Astrocyte of the spinal cord (primary cell): ENCODE measurements at regions not wholly inside any gene's neighbourhood (a gene's known extent, or its start where the extent isn't known, plus 50 kb on each side); places are given as distances from the start of the nearest gene placed in this dataset.

Source experiments
- DNase-seq: peaks from one replicate; pipeline ENCODE4 v3.0.0; 2011; ENCODE audit warnings: low read depth, low spot score
- H3K4me3 ChIP-seq: 2 replicates; pipeline ENCODE4 v1.5.1; 2011; ENCODE audit warnings: low read depth, mild to moderate bottlenecking, low read length, moderate library complexity
- in situ Hi-C: cut with HindIII; loops from 2 replicates; pipeline ENCODE4 v1.10.0; 2017; ENCODE audit warnings: low sequenced_read_pairs
- TF ChIP-seq, protein P1 (sequence below): IDR thresholded peaks from 2 replicates; pipeline ENCODE4 v1.5.1; 2012; ENCODE audit warnings: low read depth, mild to moderate bottlenecking, low read length, inconsistent platforms

DNA sequence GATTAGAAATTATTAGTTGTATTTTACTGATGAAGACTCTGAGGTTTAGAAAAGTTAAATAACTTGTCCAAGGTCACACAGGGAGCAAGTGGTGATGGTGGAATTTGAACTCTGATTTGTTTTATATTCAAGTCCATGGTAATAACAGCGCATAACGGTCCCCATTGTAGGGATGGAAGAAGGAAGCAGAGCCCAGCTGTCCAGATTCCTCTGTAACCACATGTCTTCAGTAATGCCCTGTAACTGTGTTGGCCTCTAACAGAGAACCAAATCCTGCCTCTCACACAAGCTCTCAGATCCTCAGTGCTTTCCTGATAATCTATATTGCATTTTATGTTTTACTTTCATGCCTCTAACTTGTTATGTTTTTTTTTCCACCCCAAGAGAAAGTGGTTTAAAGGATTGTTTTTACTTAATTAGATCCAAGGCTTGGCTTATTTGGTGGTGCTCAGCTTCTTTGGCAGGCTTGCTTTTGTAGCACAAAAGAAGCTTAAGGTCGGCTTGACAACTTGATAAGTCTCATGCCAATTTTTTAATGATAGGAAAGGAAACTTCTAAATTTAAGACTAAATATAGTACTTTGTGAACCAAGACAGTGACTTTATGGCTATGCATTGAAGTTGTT lies 105.1 kb upstream of the SEL1L start:
- DNase-seq = no peak
- H3K4me3 ChIP-seq = no peak overlapping the region
- TF ChIP-seq, protein P1, sequence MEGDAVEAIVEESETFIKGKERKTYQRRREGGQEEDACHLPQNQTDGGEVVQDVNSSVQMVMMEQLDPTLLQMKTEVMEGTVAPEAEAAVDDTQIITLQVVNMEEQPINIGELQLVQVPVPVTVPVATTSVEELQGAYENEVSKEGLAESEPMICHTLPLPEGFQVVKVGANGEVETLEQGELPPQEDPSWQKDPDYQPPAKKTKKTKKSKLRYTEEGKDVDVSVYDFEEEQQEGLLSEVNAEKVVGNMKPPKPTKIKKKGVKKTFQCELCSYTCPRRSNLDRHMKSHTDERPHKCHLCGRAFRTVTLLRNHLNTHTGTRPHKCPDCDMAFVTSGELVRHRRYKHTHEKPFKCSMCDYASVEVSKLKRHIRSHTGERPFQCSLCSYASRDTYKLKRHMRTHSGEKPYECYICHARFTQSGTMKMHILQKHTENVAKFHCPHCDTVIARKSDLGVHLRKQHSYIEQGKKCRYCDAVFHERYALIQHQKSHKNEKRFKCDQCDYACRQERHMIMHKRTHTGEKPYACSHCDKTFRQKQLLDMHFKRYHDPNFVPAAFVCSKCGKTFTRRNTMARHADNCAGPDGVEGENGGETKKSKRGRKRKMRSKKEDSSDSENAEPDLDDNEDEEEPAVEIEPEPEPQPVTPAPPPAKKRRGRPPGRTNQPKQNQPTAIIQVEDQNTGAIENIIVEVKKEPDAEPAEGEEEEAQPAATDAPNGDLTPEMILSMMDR = no peak
- in situ Hi-C loops = no loop called here

DNA sequence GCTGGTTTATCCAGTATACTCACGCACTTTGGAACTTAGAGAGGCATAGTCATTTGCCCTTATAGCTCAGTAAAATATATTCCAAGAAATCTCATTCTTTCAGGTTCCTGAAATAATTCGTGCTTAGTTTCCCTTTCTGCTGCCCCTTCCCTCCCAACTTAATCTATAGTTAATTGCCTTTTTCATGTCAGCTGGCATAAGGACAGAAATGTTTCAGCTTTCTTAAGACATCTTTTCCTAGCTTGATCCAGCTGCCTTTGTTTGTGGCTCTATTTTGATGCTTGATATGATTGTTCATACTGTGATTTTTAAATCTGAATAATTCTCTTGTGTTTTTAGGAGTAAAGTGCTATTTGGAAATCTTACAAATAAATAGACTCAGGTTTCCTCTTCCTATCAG lies 120.0 kb upstream of the SEL1L start:
- DNase-seq = no peak
- TF ChIP-seq, protein P1 = no peak
- no peak overlapping the region for H3K4me3 ChIP-seq
- in situ Hi-C loops = no loop called here

DNA sequence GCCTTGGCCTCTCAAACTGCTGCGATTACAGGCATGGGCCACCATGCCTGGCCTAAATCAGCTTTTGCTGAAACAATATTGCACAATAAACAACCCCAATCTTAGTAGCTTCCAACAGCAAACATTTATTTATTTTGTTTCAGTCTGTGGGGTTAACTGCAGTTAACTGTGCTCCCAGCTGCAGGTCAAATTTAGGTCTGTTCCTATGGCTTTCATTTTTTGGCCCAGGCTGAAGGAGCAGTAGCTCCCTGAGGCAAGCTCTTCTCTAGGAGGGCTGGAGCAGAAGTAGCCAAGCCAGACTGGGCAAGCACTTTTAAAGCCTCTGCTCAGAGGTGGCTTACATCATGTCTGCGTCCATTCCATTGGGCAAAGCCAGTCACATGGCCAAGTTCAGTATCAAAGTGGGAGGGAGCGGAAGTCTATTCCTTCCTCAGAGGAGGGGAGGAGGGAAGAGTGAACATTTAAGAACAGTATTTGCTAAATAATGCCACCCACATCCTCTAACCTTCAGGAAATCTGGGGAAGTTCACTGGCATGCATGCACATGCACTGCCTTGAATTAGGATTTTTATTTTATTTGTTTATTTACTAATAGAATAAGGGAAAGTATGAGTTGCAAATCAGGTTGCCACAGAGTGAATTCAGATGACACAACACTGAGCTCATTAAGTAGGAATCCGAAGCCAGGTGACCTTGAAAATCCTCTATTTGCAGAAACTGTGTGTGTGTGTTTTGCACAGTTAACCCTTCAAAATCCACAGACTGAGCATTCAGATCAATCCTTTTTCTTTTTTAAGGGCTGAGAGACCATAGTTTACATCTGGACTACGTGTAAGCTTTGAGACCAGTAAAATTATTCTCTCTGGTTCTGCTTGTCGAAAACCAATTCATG lies 122.0 kb upstream of the SEL1L start:
- H3K4me3 ChIP-seq = no peak overlapping the region
- TF ChIP-seq, protein P1 = no peak
- in situ Hi-C loops = no loop called here
- no peak for DNase-seq

DNA sequence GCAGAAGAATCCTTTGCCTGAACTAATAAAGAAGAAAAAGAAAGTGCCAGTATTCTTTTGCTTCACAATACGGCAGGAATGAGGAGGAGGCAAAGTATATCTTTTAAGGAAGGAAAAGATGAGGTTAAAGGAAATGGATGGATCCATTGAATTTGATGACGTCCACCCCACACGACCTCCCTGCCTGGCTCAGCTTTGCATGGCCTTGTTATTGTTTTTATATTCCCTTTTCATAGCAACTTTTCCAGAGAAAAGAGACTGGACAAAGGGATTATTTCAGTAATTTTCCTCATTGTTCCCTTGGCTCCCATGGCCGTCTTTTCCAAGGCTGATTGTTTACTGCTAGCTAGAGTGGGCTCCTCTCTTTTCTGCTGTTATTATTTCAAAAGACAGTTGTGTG lies 123.2 kb upstream of the SEL1L start:
- no peak overlapping the region for H3K4me3 ChIP-seq
- no peak for DNase-seq
- TF ChIP-seq, protein P1 = no peak
- in situ Hi-C loops = no loop called here

DNA sequence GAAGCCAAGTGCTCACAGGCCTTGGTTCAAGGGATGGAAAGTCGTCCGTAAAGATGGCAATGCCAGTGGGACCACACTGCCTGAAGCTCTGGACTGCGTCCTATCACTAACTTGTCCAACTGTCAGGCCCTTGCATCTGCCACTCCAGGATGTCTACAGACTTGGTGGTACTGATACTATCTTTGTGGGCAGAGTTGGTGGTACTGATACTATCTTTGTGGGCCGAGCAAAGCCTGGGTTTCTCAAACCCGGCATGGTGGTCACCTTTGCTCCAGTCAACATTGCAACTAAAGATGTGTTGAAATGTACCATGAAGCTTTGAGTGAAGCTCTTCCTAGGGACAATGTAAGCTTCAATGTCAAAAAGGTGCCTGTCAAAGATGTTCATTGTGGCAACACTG lies 128.4 kb upstream of the SEL1L start:
- TF ChIP-seq, protein P1 = no peak
- H3K4me3 ChIP-seq = no peak overlapping the region
- DNase-seq = no peak
- in situ Hi-C loops = no loop called here

DNA sequence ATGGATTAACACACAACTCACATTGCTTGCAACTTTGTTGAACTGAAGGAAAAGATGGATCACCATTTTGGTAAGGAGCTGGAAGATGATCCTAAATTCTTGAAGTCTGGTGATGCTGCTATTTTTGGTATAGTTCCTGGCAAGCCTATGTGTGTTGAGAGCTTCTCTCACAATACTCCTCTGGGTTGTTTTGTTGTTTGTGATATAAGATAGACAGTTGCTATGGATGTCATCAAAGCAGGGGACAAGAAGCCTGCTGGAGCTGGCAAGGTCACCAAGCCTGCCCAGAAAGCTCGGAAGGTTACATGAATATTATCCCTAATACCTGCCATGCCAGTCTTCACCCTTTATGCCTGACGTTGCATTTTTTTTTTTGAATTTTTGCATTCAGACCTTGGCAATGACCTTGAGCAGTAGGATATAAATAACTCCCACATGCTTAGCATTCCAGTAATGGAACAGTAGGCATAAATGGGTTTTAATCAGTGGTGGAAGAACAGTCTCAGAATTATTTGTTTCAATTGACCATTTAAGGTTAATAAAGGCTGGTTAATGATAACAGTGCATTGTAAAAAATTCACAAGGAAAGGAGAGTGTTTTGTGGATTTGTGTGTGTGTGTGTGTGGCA lies 129.0 kb upstream of the SEL1L start:
- H3K4me3 ChIP-seq = no peak overlapping the region
- in situ Hi-C loops = no loop called here
- TF ChIP-seq, protein P1 = no peak
- DNase-seq = no peak
